ENCODE measurements at regions not wholly inside any gene's neighbourhood (a gene's known extent, or its start where the extent isn't known, plus 50 kb on each side); places are given as distances from the start of the nearest gene placed in this dataset.

- H3K27me3 ChIP-seq = no peaks in the 10 kb centered on the region
- WGBS, 2 donors = 95 to 97% methylated on average over 10 of the region's 10 CpGs
- no peak for TF ChIP-seq POLR2A (IDR thresholded peaks at IDR 0.05)
- no peak for TF ChIP-seq CTCF (IDR thresholded peaks at IDR 0.05)
- no peak for DNase-seq
- intact Hi-C loops (cut with DNase I; ENCODE audit: low total_unique reads) = no loop called here
- no peaks in the 10 kb centered on the region for H3K9me3 ChIP-seq
- no peaks in the 10 kb centered on the region for H3K4me1 ChIP-seq
- H3K27ac ChIP-seq = no peak overlapping the region
- H3K4me3 ChIP-seq = no peak overlapping the region
- no peaks in the 10 kb centered on the region for H3K36me3 ChIP-seq (ENCODE audit: low read depth, missing control alignments)
Measured at GRCh38 chr1:55418208-55419000, 203.2 kb upstream of the USP24 start.

GRCh38 chr1:55416164-55416842 is 201.1 kb upstream of the USP24 start:
- no peaks in the 10 kb centered on the region for H3K4me1 ChIP-seq
- H3K4me3 ChIP-seq = no peak overlapping the region
- WGBS, 2 donors = 76 to 77% methylated on average over 2 of the region's 2 CpGs
- intact Hi-C loops (cut with DNase I; ENCODE audit: low total_unique reads) = no loop called here
- H3K36me3 ChIP-seq (ENCODE audit: low read depth, missing control alignments) = no peaks in the 10 kb centered on the region
- no peaks in the 10 kb centered on the region for H3K27me3 ChIP-seq
- DNase-seq = no peak
- H3K9me3 ChIP-seq = no peaks in the 10 kb centered on the region
- TF ChIP-seq CTCF (IDR thresholded peaks at IDR 0.05) (no peak), POLR2A (IDR thresholded peaks at IDR 0.05) (no peak)
- no peak overlapping the region for H3K27ac ChIP-seq

- no peak for DNase-seq
- Histone ChIP-seq H3K36me3 (ENCODE audit: low read depth, missing control alignments) (no peaks in the 10 kb centered on the region), H3K4me1 (no peaks in the 10 kb centered on the region), H3K4me3 (no peak overlapping the region), H3K27ac (no peak overlapping the region), H3K27me3 (no peaks in the 10 kb centered on the region), H3K9me3 (no peaks in the 10 kb centered on the region)
- intact Hi-C loops (cut with DNase I; ENCODE audit: low total_unique reads) = no loop called here
- TF ChIP-seq POLR2A (IDR thresholded peaks at IDR 0.05) = no peak
Measured at GRCh38 chr1:55413286-55413685, 198.1 kb upstream of the USP24 start.

- no peak overlapping the region for H3K27ac ChIP-seq
- TF ChIP-seq CTCF (IDR thresholded peaks at IDR 0.05) (no peak), POLR2A (IDR thresholded peaks at IDR 0.05) (no peak)
- 77 to 83% methylated on average over 2 of the region's 2 CpGs for WGBS, 2 donors
- no peaks in the 10 kb centered on the region for H3K27me3 ChIP-seq
- intact Hi-C loops (cut with DNase I; ENCODE audit: low total_unique reads) = no loop called here
- H3K9me3 ChIP-seq = no peaks in the 10 kb centered on the region
- no peak overlapping the region for H3K4me3 ChIP-seq
- DNase-seq = no peak
- no peaks in the 10 kb centered on the region for H3K4me1 ChIP-seq
- no peaks in the 10 kb centered on the region for H3K36me3 ChIP-seq (ENCODE audit: low read depth, missing control alignments)
Measured at GRCh38 chr1:55412060-55412459, 196.9 kb upstream of the USP24 start.

GRCh38 chr1:55402671-55403464 is 187.7 kb upstream of the USP24 start:
- 83 to 93% methylated on average over 2 of the region's 2 CpGs for WGBS, 2 donors
- intact Hi-C loops (cut with DNase I; ENCODE audit: low total_unique reads) = no loop called here
- Histone ChIP-seq H3K9me3 (no peaks in the 10 kb centered on the region), H3K27me3 (no peaks in the 10 kb centered on the region), H3K4me3 (no peak overlapping the region), H3K36me3 (ENCODE audit: low read depth, missing control alignments) (no peaks in the 10 kb centered on the region), H3K27ac (no peak overlapping the region), H3K4me1 (no peaks in the 10 kb centered on the region)
- no peak for TF ChIP-seq POLR2A (IDR thresholded peaks at IDR 0.05)
- TF ChIP-seq CTCF (IDR thresholded peaks at IDR 0.05) = no peak
- DNase-seq = no peak

All from testis (tissue), 2 donors.